Urinary bladder (tissue), 3 donors: ENCODE measurements at regions not wholly inside any gene's neighbourhood (a gene's known extent, or its start where the extent isn't known, plus 50 kb on each side); places are given as distances from the start of the nearest gene placed in this dataset.

Experiments
- DNase-seq: peaks from one replicate; pipeline ENCODE4 v3.0.0-alpha.2; 2015; ENCODE audit errors: extremely low spot score
- H3K27ac ChIP-seq: one replicate; pipeline ENCODE4 v1.5.1; 2013; ENCODE audit warnings: low read depth, mild to moderate bottlenecking, moderate library complexity
- H3K36me3 ChIP-seq: one replicate; pipeline ENCODE4 v1.6.1; 2013; ENCODE audit warnings: mild to moderate bottlenecking, moderate library complexity; ENCODE audit not compliant: insufficient read depth
- H3K4me1 ChIP-seq: one replicate; pipeline ENCODE4 v1.6.1; 2013; ENCODE audit warnings: mild to moderate bottlenecking, moderate library complexity; ENCODE audit not compliant: insufficient read depth
- H3K4me3 ChIP-seq: one replicate; pipeline ENCODE4 v1.5.1; 2013; ENCODE audit warnings: low read depth, low read length
- WGBS: extraction: QIAGEN DNeasy Blood & Tissue Kit; methylation state at CpG from one replicate; pipeline ENCODE4 v1.1.7; 2013; 5-methylcytosine and 5-hydroxymethylcytosine counted together
- donor health status: healthy with polysubstance abuse.
- donor health status: healthy.

DNA sequence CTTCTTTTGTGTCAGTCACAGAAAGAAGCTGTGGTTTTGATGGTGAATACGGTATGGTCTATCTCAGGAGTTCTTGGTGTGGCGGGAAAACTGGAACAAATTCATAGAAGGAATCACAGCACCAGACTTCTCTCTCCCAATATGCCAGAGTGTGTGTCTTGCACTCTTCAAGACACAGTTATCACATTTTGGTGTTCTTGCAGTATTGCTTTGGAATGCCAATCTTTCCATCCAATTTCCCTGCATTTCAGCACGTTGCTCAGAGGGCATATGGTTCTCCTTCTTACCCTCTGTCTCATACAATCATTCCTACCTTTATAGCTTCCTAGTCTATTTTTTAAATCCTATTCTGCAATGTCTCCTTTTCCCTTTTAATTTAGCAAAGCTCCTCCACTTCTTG, 216.3 kb downstream of the TMEM182 start:
- whole genome bisulfite sequencing, result 86% methylated on average over 3 of the region's 3 CpGs

DNA sequence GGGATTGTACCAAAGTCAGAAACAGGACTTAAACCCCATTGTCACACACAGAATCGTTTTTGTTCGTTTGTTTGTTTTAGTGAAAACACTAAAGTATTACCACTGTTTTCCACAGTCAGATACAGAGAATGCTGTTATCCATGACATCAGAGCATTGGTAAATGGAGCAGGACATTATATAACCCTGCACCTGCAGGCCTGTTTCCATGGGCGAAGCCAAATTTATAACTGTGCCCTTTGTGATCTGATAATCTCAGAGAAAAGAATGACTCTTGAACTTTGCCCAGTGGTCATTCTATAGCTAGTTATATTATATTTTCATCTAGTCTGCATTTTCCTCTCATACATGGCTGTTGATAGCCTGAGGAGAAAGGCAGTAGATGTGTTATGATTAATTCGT, 217.6 kb downstream of the TMEM182 start:
- Histone ChIP-seq H3K4me1 (no peaks in the 10 kb centered on the region), H3K4me3 (no peak overlapping the region), H3K36me3 (no peaks in the 10 kb centered on the region), H3K27ac (no peak overlapping the region)
- no peak for DNase-seq
- 78% methylated on average over 4 of the region's 4 CpGs for WGBS

More for the DNA sequence above, 216.3 kb downstream of the TMEM182 start:
- H3K27ac ChIP-seq, result no peak overlapping the region
- no peak overlapping the region for H3K4me3 ChIP-seq
- H3K4me1 ChIP-seq, result no peaks in the 10 kb centered on the region
- H3K36me3 ChIP-seq, result no peaks in the 10 kb centered on the region
- no peak for DNase-seq

DNA sequence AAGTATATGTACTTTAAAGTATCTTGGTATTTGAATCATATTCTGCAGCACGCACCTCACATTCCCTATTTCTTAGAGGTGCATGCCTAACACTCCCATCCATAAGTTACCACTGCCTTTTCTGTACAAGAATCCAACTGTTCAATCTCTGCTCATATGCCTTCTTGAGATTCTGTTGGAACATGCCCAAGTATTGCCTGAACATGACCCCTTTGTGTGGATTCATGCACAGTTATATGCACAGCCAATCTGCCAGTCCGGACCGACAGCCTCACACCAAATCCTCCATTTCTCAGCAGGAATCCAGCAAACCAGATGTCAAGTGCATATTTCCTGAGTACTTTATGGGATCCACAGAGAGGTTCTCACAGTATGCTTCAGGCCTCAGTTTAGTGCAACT, 222.0 kb downstream of the TMEM182 start:
- no peak for DNase-seq
- WGBS, result 79% methylated on average over 3 of the region's 3 CpGs
- Histone ChIP-seq H3K27ac (no peak overlapping the region), H3K4me3 (no peak overlapping the region), H3K36me3 (no peaks in the 10 kb centered on the region), H3K4me1 (no peaks in the 10 kb centered on the region)

DNA sequence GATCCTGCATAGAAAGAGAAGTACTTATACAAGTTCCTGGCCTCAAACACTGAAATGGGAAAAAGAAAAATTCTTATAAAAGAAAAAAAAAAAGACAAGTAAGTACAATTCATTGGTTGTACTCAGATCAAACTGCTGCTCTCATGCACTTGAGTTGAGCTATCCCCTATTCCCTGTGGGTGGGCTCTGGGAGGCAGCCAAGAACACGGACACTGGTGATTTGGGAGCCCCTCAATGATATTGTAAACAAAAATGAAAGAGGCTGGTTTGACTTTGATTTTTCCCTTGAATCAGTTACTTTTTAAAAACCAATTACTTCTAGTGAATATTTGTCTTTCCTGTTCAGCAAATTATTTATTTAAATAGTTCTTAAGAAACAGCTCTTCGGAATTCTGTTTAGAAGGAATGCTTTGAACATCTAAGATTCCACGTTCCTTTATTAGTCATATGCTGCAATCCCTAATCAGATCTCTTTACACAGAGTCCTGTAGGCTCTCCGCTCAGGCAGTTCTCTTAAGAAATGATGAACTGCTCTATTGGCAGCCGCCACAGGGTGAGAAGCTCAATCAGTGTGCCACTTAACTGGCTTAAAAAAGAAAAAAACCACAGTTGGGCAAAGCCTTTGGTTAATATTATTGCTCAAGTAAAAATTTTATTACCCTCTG, 225.1 kb downstream of the TMEM182 start:
- Histone ChIP-seq H3K27ac (no peak overlapping the region), H3K36me3 (no peaks in the 10 kb centered on the region), H3K4me1 (no peaks in the 10 kb centered on the region), H3K4me3 (no peak overlapping the region)
- no peak for DNase-seq
- WGBS, result 33% methylated on average over 5 of the region's 5 CpGs

DNA sequence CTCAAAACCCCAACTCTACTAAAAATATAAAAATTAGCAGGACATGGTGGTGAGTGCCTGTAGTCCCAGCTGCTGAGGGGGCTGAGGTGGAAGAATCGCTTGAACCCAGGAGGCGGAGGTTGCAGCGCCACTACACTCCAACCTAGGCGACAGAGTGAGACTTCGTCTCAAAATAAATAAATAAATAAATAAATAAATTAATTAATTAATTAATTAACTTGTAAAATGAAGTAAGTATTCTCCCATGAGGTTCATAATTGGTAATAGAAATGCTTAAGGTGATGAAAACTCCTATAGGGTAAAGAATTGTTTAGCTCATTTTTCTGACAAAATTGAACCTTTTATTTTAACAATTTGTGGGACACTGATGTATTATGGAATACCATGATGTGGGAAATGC, 230.8 kb downstream of the TMEM182 start:
- 95% methylated on average over 5 of the region's 5 CpGs for WGBS
- Histone ChIP-seq H3K36me3 (no peaks in the 10 kb centered on the region), H3K4me3 (no peak overlapping the region), H3K27ac (no peak overlapping the region), H3K4me1 (no peaks in the 10 kb centered on the region)
- DNase-seq, result no peak

DNA sequence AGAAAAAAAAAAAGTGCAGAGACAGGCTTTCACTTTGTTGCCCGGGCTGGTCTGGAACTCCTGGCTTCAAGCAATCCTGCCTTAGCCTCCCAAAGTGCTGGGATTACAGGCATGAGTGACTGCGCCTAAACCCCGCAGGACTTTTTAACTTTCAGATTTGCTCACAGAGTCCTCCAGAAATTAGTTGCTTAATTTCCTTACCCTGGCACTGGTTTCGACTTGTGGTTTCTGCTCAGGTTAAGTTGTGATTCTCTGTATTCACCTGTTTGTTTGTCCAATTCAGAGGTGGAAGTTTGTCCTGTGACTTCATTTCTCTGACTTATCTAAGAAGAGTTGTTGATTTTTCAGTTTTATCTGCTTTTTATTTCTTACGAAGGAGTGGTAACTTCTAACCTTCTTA, 238.1 kb downstream of the TMEM182 start:
- WGBS, result 87% methylated on average over 5 of the region's 5 CpGs

DNA sequence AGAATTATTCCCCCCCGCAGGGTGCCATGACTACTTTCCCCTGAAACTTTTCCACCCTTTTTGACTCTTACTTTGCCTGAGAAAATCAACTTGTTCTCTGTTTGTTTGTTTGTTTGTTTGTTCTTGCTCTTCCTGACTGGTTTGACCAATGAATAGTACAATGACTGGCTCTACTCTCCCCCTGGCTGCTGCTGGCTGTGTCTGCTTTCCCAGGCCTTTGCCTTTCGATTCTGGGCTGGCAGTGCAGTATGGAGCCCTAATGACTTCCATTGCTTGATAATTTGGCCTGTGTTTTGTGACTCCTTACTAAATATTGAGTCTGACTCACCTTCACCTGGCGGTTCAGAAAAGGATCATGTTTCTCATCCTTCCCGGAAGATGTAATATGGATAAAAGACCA, 241.1 kb downstream of the TMEM182 start:
- Histone ChIP-seq H3K4me1 (no peaks in the 10 kb centered on the region), H3K36me3 (no peaks in the 10 kb centered on the region), H3K27ac (no peak overlapping the region), H3K4me3 (no peak overlapping the region)
- 84% methylated on average over 4 of the region's 4 CpGs for WGBS
- DNase-seq, result no peak

More for the DNA sequence above, 238.1 kb downstream of the TMEM182 start:
- no peaks in the 10 kb centered on the region for H3K4me1 ChIP-seq
- DNase-seq, result no peak
- H3K36me3 ChIP-seq, result no peaks in the 10 kb centered on the region
- no peak overlapping the region for H3K4me3 ChIP-seq
- H3K27ac ChIP-seq, result no peak overlapping the region

DNA sequence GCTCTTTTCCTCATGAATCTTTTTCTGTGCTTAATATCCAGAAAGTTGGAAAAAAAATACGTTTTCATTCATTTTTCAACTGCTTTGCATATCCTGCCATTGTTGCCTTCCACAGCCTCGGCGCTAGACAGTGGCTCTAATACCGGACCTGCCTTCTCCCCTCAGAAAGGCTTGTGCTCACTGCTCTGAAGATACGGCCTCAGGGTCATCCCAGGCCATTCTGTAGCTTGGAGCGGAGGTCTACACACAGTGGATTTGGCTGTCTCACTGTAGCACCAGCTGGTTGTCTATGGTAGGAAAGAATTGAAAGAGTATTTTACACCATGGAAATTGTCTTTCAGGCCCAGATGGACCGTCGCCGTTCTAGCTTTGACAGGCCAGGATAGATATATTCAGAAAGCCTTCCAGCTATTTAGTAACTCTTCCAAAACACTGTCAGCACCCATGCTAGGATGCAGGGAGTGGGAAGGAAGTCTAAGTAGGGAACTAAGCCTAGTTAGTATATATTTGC, 242.0 kb downstream of the TMEM182 start:
- 76% methylated on average over 9 of the region's 9 CpGs for WGBS
- DNase-seq, result no peak
- Histone ChIP-seq H3K4me3 (no peak overlapping the region), H3K27ac (no peak overlapping the region), H3K4me1 (no peaks in the 10 kb centered on the region), H3K36me3 (no peaks in the 10 kb centered on the region)

DNA sequence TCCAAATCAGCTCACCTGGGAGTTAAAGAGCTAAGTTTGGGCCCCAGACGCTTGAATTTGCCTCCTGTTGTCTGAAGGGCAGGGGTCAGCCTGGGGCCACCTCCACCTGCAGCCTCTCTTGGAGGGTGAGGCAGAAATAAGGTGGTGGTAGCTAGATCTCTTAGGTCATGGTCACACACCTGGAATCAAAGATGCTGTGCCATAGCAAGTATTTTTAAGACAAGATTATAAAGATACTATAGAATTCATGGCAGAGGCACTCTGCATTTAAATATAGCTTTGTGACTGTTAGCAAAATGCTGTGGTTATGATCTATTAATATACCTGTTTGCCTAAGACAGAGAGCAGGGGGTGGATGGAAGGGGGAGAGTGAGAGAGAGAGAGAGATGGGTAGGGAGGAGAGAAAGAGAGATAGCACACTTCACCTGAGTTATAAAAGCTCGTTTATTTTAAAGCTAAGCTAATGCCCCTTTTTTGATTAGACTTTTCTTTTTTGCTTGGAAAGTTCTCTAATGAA, 242.7 kb downstream of the TMEM182 start:
- 60% methylated on average over 2 of the region's 2 CpGs for WGBS
- Histone ChIP-seq H3K27ac (no peak overlapping the region), H3K4me1 (no peaks in the 10 kb centered on the region), H3K36me3 (no peaks in the 10 kb centered on the region), H3K4me3 (no peak overlapping the region)
- no peak for DNase-seq

DNA sequence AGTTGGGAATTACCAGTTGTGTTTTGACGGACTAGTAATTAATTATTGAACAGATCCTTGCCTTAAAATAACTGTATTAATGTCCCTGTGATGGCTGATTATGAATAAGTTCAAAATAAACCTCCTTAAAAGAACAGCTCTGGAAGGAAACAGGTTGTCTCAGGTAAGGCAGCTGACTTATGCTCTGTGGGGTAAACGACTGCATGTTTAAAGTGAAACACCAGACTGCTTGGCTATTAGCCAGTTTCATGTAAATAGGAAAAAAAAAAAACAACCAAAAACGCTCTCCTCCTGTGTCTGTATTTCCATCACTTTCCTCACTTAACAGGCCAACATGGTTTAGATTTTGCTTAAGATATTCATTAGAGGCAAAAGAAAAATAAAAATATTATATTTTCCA, 243.6 kb downstream of the TMEM182 start:
- no peaks in the 10 kb centered on the region for H3K4me1 ChIP-seq
- no peak overlapping the region for H3K27ac ChIP-seq
- no peak for DNase-seq
- H3K36me3 ChIP-seq, result no peaks in the 10 kb centered on the region
- WGBS, result 51% methylated on average over 3 of the region's 3 CpGs
- H3K4me3 ChIP-seq, result no peak overlapping the region

DNA sequence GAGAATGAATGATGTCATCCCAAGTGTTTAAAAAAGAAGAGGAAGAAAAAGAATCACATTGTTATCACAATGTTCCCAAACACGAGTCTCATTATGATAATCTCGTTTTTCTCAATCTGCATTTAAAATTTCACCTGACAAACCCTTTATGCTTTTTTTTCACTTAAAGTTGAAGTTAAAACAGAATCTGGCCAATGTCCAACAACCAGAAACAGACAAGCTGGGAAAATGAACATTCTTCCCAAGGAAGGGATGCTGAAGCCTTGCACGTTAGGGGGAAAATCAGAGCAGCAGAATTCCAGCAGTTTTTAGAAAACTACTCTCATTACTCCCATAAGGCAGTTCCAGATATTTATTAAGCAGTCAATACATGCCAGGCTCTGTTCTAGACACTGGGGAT, 245.3 kb downstream of the TMEM182 start:
- no peak for DNase-seq
- WGBS, result 60% methylated on average over 3 of the region's 3 CpGs
- no peak overlapping the region for H3K4me3 ChIP-seq
- no peak overlapping the region for H3K27ac ChIP-seq
- no peaks in the 10 kb centered on the region for H3K4me1 ChIP-seq
- H3K36me3 ChIP-seq, result no peaks in the 10 kb centered on the region

DNA sequence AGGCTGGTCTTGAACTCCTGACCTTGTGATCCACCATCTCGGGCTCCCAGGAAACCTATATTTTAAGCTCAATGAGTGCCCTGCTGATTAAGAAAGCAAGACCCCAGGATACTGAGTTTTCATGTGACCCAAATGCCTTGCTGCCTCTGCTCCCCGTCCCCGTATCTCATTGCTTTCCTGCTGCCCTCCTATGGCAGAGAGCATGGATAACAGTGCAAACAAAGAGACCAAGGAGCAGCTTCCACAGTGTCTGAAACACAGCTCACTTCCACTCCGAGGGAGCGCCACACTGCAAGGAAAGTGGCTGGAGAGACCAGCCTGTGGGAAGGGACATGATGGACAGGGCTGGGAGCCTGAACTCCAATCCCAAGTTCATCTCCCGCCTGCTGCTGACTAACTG, 246.8 kb downstream of the TMEM182 start:
- Histone ChIP-seq H3K36me3 (no peaks in the 10 kb centered on the region), H3K4me3 (no peak overlapping the region), H3K27ac (no peak overlapping the region), H3K4me1 (no peaks in the 10 kb centered on the region)
- DNase-seq, result no peak
- 45% methylated on average over 6 of the region's 6 CpGs for WGBS

DNA sequence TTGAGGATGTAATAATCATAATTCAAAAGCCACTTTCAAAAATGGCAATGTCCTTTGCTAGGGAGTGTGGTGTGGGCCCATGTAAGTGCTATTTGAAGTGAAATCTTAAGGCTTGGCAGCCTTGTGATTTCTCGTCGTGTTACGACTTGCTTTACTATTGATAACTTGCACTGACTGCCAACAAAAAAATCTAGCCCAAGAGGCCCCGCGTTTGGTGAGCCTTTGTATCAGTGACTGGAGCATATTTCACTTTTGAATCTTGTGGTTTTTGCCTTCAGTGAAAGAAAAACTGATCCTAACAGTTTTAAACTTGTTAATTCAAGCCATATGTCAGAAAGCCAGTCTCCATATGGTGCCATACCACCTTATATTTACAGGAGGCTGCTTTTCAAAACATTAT, 248.0 kb downstream of the TMEM182 start:
- H3K4me1 ChIP-seq, result no peaks in the 10 kb centered on the region
- DNase-seq, result no peak

DNA sequence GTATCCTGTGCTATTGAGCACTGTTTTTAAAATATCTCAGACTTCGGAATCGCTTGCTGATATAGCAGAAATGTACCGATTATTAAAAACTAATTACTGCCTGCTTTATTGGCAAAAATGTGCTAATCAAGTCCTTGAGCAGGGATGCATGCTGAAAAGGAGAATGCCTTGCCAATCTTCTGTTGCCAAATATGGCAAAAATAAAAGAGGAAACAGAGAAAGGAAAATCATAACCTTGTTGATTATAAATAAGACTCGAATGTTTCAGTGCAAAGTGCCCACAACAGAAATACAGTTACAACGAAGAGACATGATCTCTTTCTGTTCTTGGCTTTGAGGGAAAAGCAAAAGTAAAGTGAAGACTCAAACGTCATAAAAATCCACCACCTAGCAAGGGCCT, 248.5 kb downstream of the TMEM182 start:
- Histone ChIP-seq H3K4me3 (no peak overlapping the region), H3K4me1 (no peaks in the 10 kb centered on the region), H3K27ac (no peak overlapping the region), H3K36me3 (no peaks in the 10 kb centered on the region)
- DNase-seq, result no peak
- WGBS, result 68% methylated on average over 6 of the region's 6 CpGs

More for the DNA sequence above, 248.0 kb downstream of the TMEM182 start:
- Histone ChIP-seq H3K27ac (no peak overlapping the region), H3K4me3 (no peak overlapping the region), H3K36me3 (no peaks in the 10 kb centered on the region)
- WGBS, result 29% methylated on average over 5 of the region's 5 CpGs
